ENCODE measurements at regions not wholly inside any gene's neighbourhood (a gene's known extent, or its start where the extent isn't known, plus 50 kb on each side); places are given as distances from the start of the nearest gene placed in this dataset.

GRCh38 chr13:26914148-26914547 is 153.6 kb upstream of the GPR12 start:
- no peak overlapping the region for H3K4me3 ChIP-seq (ENCODE audit: low read depth, low read length)

GRCh38 chr13:26910754-26911465 is 150.3 kb upstream of the GPR12 start:
- no peak for DNase-seq (ENCODE audit: low read depth)
- H3K4me3 ChIP-seq (ENCODE audit: low read depth, low read length) = no peak overlapping the region
- TF ChIP-seq MAX (IDR thresholded peaks at IDR 0.05; ENCODE audit: low read depth, low read length) (no peak), CTCF (IDR thresholded peaks at IDR 0.05; ENCODE audit: low read depth, low read length) (no peak), MYC (IDR thresholded peaks at IDR 0.05; ENCODE audit: low read depth, low read length) (no peak)

More at GRCh38 chr13:26914148-26914547, 153.6 kb upstream of the GPR12 start:
- DNase-seq (ENCODE audit: low read depth) = no peak
- TF ChIP-seq CTCF (IDR thresholded peaks at IDR 0.05; ENCODE audit: low read depth, low read length) = no peak
- no peak for TF ChIP-seq MYC (IDR thresholded peaks at IDR 0.05; ENCODE audit: low read depth, low read length)
- TF ChIP-seq POLR2A (IDR thresholded peaks at IDR 0.05; ENCODE audit: extremely low read depth, insufficient read length) = no peak
- TF ChIP-seq MAX (IDR thresholded peaks at IDR 0.05; ENCODE audit: low read depth, low read length) = no peak

- TF ChIP-seq MYC (IDR thresholded peaks at IDR 0.05; ENCODE audit: low read depth, low read length) (no peak), CTCF (IDR thresholded peaks at IDR 0.05; ENCODE audit: low read depth, low read length) (no peak), POLR2A (IDR thresholded peaks at IDR 0.05; ENCODE audit: extremely low read depth, insufficient read length) (no peak), MAX (IDR thresholded peaks at IDR 0.05; ENCODE audit: low read depth, low read length) (no peak)
- DNase-seq (ENCODE audit: low read depth) = no peak
- no peak overlapping the region for H3K4me3 ChIP-seq (ENCODE audit: low read depth, low read length)
Measured at GRCh38 chr13:26909477-26909876, 148.9 kb upstream of the GPR12 start.

- TF ChIP-seq CTCF (IDR thresholded peaks at IDR 0.05; ENCODE audit: low read depth, low read length) (no peak), POLR2A (IDR thresholded peaks at IDR 0.05; ENCODE audit: extremely low read depth, insufficient read length) (no peak), MYC (IDR thresholded peaks at IDR 0.05; ENCODE audit: low read depth, low read length) (no peak), MAX (IDR thresholded peaks at IDR 0.05; ENCODE audit: low read depth, low read length) (no peak)
- DNase-seq (ENCODE audit: low read depth) = no peak
- no peak overlapping the region for H3K4me3 ChIP-seq (ENCODE audit: low read depth, low read length)
Measured at GRCh38 chr13:26908126-26908525, 147.5 kb upstream of the GPR12 start.

- no peak for TF ChIP-seq MAX (IDR thresholded peaks at IDR 0.05; ENCODE audit: low read depth, low read length)
- TF ChIP-seq MYC (IDR thresholded peaks at IDR 0.05; ENCODE audit: low read depth, low read length) = no peak
- no peak overlapping the region for H3K4me3 ChIP-seq (ENCODE audit: low read depth, low read length)
- no peak for DNase-seq (ENCODE audit: low read depth)
Measured at GRCh38 chr13:26899202-26899601, 138.6 kb upstream of the GPR12 start.

- DNase-seq (ENCODE audit: low read depth) = no peak
- H3K4me3 ChIP-seq (ENCODE audit: low read depth, low read length) = no peak overlapping the region
- TF ChIP-seq MYC (IDR thresholded peaks at IDR 0.05; ENCODE audit: low read depth, low read length) (no peak), CTCF (IDR thresholded peaks at IDR 0.05; ENCODE audit: low read depth, low read length) (no peak), MAX (IDR thresholded peaks at IDR 0.05; ENCODE audit: low read depth, low read length) (no peak), POLR2A (IDR thresholded peaks at IDR 0.05; ENCODE audit: extremely low read depth, insufficient read length) (no peak)
Measured at GRCh38 chr13:26897706-26898550, 137.3 kb upstream of the GPR12 start.
